CD4-positive, alpha-beta T cell treated with Interleukin-4 for 1 hour (primary cell): ENCODE measurements at regions not wholly inside any gene's neighbourhood (a gene's known extent, or its start where the extent isn't known, plus 50 kb on each side); places are given as distances from the start of the nearest gene placed in this dataset.

ENCODE experiments used
- DNase-seq, 2 donors: peaks; one replicate each; pipeline ENCODE4 v3.0.0-alpha.2; 2020 to 2022

GRCh38 chr5:155211764-155212163, 198.2 kb downstream of the KIF4B start:
- no peak for DNase-seq

GRCh38 chr5:155222393-155222792, 208.8 kb downstream of the KIF4B start:
- no peak for DNase-seq

GRCh38 chr5:155229135-155229534, 215.6 kb downstream of the KIF4B start:
- no peak for DNase-seq

GRCh38 chr5:155239803-155240202, 226.2 kb downstream of the KIF4B start:
- DNase-seq = no peak

- DNase-seq = no peak
Measured at GRCh38 chr5:155250596-155250995, 237.0 kb downstream of the KIF4B start.

GRCh38 chr5:155252025-155252424, 238.5 kb downstream of the KIF4B start:
- no peak for DNase-seq

GRCh38 chr5:155252717-155253116, 239.2 kb downstream of the KIF4B start:
- no peak for DNase-seq

- DNase-seq = no peak
Measured at GRCh38 chr5:155254399-155254798, 240.8 kb downstream of the KIF4B start.

- DNase-seq = no peak
Measured at GRCh38 chr5:155258161-155258560, 244.6 kb downstream of the KIF4B start.

GRCh38 chr5:155259648-155260047, 246.1 kb downstream of the KIF4B start:
- DNase-seq = no peak

GRCh38 chr5:155260798-155261197, 247.2 kb downstream of the KIF4B start:
- no peak for DNase-seq

GRCh38 chr5:155263381-155263780, 249.8 kb downstream of the KIF4B start:
- DNase-seq = no peak

- DNase-seq = no peak
Measured at GRCh38 chr5:155264809-155265208, 251.3 kb downstream of the KIF4B start.

- no peak for DNase-seq
Measured at GRCh38 chr5:155268770-155269425, 255.3 kb downstream of the KIF4B start.

- no peak for DNase-seq
Measured at GRCh38 chr5:155270725-155271124, 257.2 kb downstream of the KIF4B start.

- DNase-seq = no peak
Measured at GRCh38 chr5:155274484-155274883, 260.9 kb downstream of the KIF4B start.

GRCh38 chr5:155275222-155275621, 261.7 kb downstream of the KIF4B start:
- no peak for DNase-seq

- DNase-seq = no peak
Measured at GRCh38 chr5:155276231-155276630, 262.7 kb downstream of the KIF4B start.

- no peak for DNase-seq
Measured at GRCh38 chr5:155278532-155278931, 265.0 kb downstream of the KIF4B start.

GRCh38 chr5:155282503-155283107, 269.1 kb downstream of the KIF4B start:
- no peak for DNase-seq

GRCh38 chr5:155285706-155286105, 272.2 kb downstream of the KIF4B start:
- no peak for DNase-seq

GRCh38 chr5:155290937-155291336, 277.4 kb downstream of the KIF4B start:
- DNase-seq = no peak

- no peak for DNase-seq
Measured at GRCh38 chr5:155293605-155294178, 280.1 kb downstream of the KIF4B start.

- DNase-seq = no peak
Measured at GRCh38 chr5:155295111-155295510, 281.6 kb downstream of the KIF4B start.
